PFSK-1 (cell line): ENCODE measurements at regions not wholly inside any gene's neighbourhood (a gene's known extent, or its start where the extent isn't known, plus 50 kb on each side); places are given as distances from the start of the nearest gene placed in this dataset.

ENCODE experiments used
- FOXP2 ChIP-seq: optimal IDR thresholded peaks from 2 replicates; pipeline ENCODE3; 2011; ENCODE audit warnings: borderline replicate concordance, control low read depth, inconsistent platforms; ENCODE audit not compliant: insufficient read depth; ENCODE audit errors: extremely low read length, extremely low read depth
- POLR2AphosphoS5 ChIP-seq: IDR thresholded peaks from 2 replicates; pipeline ENCODE4 v1.6.1; 2012; ENCODE audit warnings: low read depth, mild to moderate bottlenecking, control low read depth, low read length, moderate library complexity
- REST ChIP-seq, 2 experiments: IDR thresholded peaks; 2 replicates each; pipeline versions ENCODE4 v1.6.1 to v1.8.0; 2011 to 2012; ENCODE audit warnings: low read depth in 2 of 2, low read length in 2 of 2, control low read depth in 1 of 2, inconsistent platforms in 1 of 2, mild to moderate bottlenecking in 1 of 2, moderate library complexity in 1 of 2; ENCODE audit not compliant: insufficient read depth in 1 of 2
- SIN3A ChIP-seq: IDR thresholded peaks from 2 replicates; pipeline ENCODE4 v1.6.1; 2012; ENCODE audit warnings: mild to moderate bottlenecking, low read length, moderate library complexity, borderline replicate concordance; ENCODE audit not compliant: insufficient read depth
- TAF1 ChIP-seq: IDR thresholded peaks from 2 replicates; pipeline ENCODE4 v1.6.1; 2012; ENCODE audit warnings: low read length, control low read depth, borderline replicate concordance; ENCODE audit not compliant: insufficient read depth

- TF ChIP-seq REST (IDR thresholded peaks at IDR 0.05; ENCODE audit: insufficient read depth in 1 of 2, low read depth in 2 of 2, low read length in 2 of 2) (no peak), SIN3A (no peak), FOXP2 (no peak), TAF1 (no peak), POLR2AphosphoS5 (no peak)
Measured at GRCh38 chr2:38509947-38510326, 92.8 kb downstream of the HNRNPLL start.

- TF ChIP-seq TAF1 (no peak), POLR2AphosphoS5 (no peak), REST (IDR thresholded peaks at IDR 0.05; ENCODE audit: insufficient read depth in 1 of 2, low read depth in 2 of 2, low read length in 2 of 2) (no peak), FOXP2 (no peak), SIN3A (no peak)
Measured at GRCh38 chr2:38509314-38509946, 93.3 kb downstream of the HNRNPLL start.

- TF ChIP-seq SIN3A (0 out of 2 replicates have a peak, but pooled peaks have one; percentile 62), FOXP2 (peak; percentile 16), TAF1 (no peak)
Measured at GRCh38 chr2:38508311-38509039, 94.3 kb downstream of the HNRNPLL start.

DNA sequence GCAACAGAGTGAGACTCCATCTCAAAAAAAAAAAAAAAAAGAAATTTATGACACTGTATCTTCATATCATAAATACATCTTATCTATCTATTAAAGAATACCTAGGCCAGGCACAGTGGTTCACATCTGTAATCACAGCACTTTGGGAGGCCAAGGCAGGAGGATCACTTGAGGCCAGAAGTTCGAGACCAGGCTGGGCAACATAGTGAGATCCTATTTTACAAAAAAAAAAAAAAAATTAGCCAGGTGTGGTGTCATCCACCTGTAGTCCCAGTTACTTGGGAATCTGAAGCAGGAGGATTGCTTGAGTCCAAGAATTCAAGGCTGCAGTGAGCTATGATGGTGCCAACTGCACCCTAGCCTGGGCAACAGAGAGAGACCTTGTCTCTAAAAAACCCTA is 95.0 kb downstream of the HNRNPLL start:
- TF ChIP-seq FOXP2 (no peak), SIN3A (no peak), TAF1 (no peak), REST (IDR thresholded peaks at IDR 0.05; ENCODE audit: insufficient read depth in 1 of 2, low read depth in 2 of 2, low read length in 2 of 2) (no peak), POLR2AphosphoS5 (no peak)

DNA sequence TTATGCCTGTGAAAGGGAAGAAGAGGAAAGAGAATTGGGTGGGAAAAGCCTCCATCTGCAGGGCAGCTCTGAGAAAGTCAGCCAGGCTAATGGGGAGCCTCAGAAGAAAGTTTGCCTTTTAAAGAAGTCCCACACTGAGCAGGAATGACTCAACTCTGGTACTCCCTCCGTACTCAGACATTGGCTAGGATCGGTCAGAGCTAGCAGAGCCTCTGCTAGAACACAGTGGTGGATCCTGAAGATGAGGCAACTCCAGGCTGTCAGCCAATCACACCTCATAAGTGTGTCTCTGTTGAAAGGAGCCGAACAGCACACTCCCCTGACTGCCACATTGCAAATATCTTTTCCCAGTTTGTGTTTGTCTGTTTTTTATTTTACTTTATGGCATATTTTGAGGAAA is 96.9 kb downstream of the HNRNPLL start:
- no peak for TF ChIP-seq FOXP2
- no peak for TF ChIP-seq TAF1
- TF ChIP-seq POLR2AphosphoS5 = no peak
- TF ChIP-seq REST (IDR thresholded peaks at IDR 0.05; ENCODE audit: insufficient read depth in 1 of 2, low read depth in 2 of 2, low read length in 2 of 2) = no peak
- no peak for TF ChIP-seq SIN3A
